AG04450 (cell line): ENCODE measurements at regions not wholly inside any gene's neighbourhood (a gene's known extent, or its start where the extent isn't known, plus 50 kb on each side); places are given as distances from the start of the nearest gene placed in this dataset.

Experiments used
- CTCF ChIA-PET: fragments of 300-600, 350-600 bp; formaldehyde crosslinking; extraction: SDS; loops from one replicate; lab custom pipeline; 2022; ENCODE audit warnings: antibody characterized with exemption, inconsistent platforms; lab: Charles Lee
- POLR2A ChIA-PET: fragments of 350-600 bp; formaldehyde crosslinking; extraction: SDS; loops from one replicate; lab custom pipeline; 2021; ENCODE audit warnings: antibody characterized with exemption, inconsistent platforms; lab: Yijun Ruan, JAX
- DNase-seq: peaks from one replicate; pipeline ENCODE4 v3.0.0-alpha.2; 2011; ENCODE audit warnings: low read depth, low spot score
- H3K27ac ChIP-seq: one replicate; pipeline ENCODE4 v1.5.1; 2012; ENCODE audit warnings: low read depth, low read length, control low read depth
- H3K27me3 ChIP-seq: one replicate; pipeline ENCODE4 v1.6.0; 2012; ENCODE audit warnings: low read length; ENCODE audit not compliant: control insufficient read depth, insufficient read depth
- H3K4me3 ChIP-seq: 2 replicates; pipeline ENCODE4 v1.5.1; 2011; ENCODE audit warnings: mild to moderate bottlenecking, low read depth, low read length, control low read depth
- H3K9me3 ChIP-seq: 2 replicates; pipeline ENCODE4 v1.5.1; 2012; ENCODE audit warnings: low read length; ENCODE audit not compliant: control insufficient read depth, insufficient read depth
- TF ChIP-seq, protein P1 (sequence below): IDR thresholded peaks from 2 replicates; pipeline ENCODE4 v1.5.1; 2011; ENCODE audit warnings: low read depth, low read length, control low read depth, inconsistent platforms

GRCh38 chr16:54231919-54232318 is 54.7 kb downstream of the IRX3 start:
- DNase-seq = no peak

DNA sequence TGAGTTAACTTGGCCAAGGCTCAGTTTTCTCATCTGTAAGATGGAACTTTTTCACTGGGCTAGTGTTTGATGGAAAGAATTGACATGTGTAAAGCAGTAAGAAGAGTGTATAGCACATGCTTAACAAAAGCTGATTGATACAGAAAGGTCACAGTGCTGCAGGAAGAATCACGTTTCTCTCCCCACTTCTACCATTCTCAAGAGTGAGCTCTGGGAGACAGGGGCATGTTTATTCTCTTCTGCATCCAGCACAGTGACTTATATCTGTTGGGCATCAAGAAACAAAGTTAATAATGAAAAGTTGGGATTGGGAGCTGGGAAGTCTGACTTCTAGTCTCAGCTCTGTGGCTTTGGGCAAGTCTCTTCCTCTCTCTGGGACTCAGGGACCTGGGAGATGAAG is 55.3 kb downstream of the IRX3 start:
- no peaks in the 10 kb centered on the region for H3K27me3 ChIP-seq
- TF ChIP-seq, protein P1, sequence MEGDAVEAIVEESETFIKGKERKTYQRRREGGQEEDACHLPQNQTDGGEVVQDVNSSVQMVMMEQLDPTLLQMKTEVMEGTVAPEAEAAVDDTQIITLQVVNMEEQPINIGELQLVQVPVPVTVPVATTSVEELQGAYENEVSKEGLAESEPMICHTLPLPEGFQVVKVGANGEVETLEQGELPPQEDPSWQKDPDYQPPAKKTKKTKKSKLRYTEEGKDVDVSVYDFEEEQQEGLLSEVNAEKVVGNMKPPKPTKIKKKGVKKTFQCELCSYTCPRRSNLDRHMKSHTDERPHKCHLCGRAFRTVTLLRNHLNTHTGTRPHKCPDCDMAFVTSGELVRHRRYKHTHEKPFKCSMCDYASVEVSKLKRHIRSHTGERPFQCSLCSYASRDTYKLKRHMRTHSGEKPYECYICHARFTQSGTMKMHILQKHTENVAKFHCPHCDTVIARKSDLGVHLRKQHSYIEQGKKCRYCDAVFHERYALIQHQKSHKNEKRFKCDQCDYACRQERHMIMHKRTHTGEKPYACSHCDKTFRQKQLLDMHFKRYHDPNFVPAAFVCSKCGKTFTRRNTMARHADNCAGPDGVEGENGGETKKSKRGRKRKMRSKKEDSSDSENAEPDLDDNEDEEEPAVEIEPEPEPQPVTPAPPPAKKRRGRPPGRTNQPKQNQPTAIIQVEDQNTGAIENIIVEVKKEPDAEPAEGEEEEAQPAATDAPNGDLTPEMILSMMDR = no peak
- ChIA-PET POLR2A (no interaction called here), CTCF (no interaction called here)
- H3K4me3 ChIP-seq = no peak overlapping the region
- DNase-seq = no peak
- no peak overlapping the region for H3K27ac ChIP-seq
- H3K9me3 ChIP-seq = no peaks in the 10 kb centered on the region

More at GRCh38 chr16:54231919-54232318, 54.7 kb downstream of the IRX3 start:
- Histone ChIP-seq H3K27ac (no peak overlapping the region), H3K27me3 (no peaks in the 10 kb centered on the region), H3K4me3 (no peak overlapping the region), H3K9me3 (no peaks in the 10 kb centered on the region; the same call in 1 of the 2 replicates)
- TF ChIP-seq, protein P1 = no peak
- ChIA-PET CTCF (no interaction called here), POLR2A (no interaction called here)

- no peaks in the 10 kb centered on the region for H3K27me3 ChIP-seq
- DNase-seq = no peak
- POLR2A ChIA-PET = no interaction called here
- no peak overlapping the region for H3K27ac ChIP-seq
- H3K4me3 ChIP-seq = no peak overlapping the region
- TF ChIP-seq, protein P1 = no peak
- CTCF ChIA-PET = no interaction called here
- H3K9me3 ChIP-seq = no peaks in the 10 kb centered on the region
Measured at GRCh38 chr16:54228325-54228724, 58.3 kb downstream of the IRX3 start.

- Histone ChIP-seq H3K27ac (no peak overlapping the region), H3K4me3 (no peak overlapping the region), H3K27me3 (no peaks in the 10 kb centered on the region), H3K9me3 (no peaks in the 10 kb centered on the region)
- CTCF ChIA-PET = no interaction called here
- DNase-seq = no peak
- POLR2A ChIA-PET = no interaction called here
- TF ChIP-seq, protein P1 = no peak
Measured at GRCh38 chr16:54226296-54227010, 60.1 kb downstream of the IRX3 start.

DNA sequence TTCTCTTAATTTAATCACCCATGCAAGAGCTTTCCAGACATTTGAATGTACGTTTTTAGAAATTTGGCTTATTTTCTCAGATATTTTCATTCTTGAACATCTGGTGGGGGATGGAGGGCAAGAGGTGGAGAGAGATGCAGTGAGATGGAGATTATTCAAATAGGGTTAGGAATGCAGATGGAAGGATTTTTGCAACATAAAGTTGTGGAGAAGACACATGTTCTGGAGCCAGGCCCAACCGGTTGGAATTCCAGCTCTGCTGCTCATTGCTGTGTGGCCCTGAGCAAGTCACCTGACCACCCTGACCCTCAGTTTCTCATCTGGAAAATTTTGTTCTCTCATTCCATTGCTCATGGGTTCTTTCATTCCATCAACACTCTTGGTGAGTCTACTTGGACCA is 66.9 kb downstream of the IRX3 start:
- Histone ChIP-seq H3K27ac (no peak overlapping the region), H3K4me3 (no peak overlapping the region), H3K9me3 (no peaks in the 10 kb centered on the region), H3K27me3 (peaks cover 4% of the 10 kb centered on the region)
- CTCF ChIA-PET = no interaction called here
- POLR2A ChIA-PET = no interaction called here
- TF ChIP-seq, protein P1 = no peak
- DNase-seq = no peak
